SW 1271 (cell line): ENCODE measurements at regions not wholly inside any gene's neighbourhood (a gene's known extent, or its start where the extent isn't known, plus 50 kb on each side); places are given as distances from the start of the nearest gene placed in this dataset.
"Not testable (repeated sequence)": the region's sequence is repeated elsewhere in the genome, so short reads cannot be mapped to it uniquely, and the experiment has no call there.

Experiments used
- DNase-seq, 2 experiments: peaks; one replicate each; lab custom pipeline; 2025; lab: John Stamatoyannopoulos, UW

GRCh38 chr2:62330959-62331358, 135.0 kb downstream of the B3GNT2 start:
- no peak for DNase-seq

DNA sequence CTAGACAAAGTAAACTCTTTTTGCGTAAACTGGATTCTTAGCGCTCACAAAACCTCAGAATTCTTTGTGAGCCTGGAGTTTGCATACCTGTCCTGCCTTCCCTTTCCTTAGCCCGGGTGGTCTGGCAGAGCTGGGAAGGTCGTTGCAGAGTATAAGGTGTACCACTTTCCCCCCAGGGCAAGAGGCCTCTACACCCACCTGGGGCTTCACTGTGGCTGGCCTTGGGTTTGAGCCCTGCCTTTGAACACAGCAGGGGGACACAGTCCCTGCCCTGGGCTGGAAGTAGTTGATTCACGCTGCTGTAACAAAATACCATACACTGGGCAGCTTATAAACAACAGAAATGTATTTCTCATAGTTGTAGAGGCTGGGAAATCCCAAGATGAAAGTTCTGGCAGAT, 133.9 kb downstream of the B3GNT2 start:
- DNase-seq, result no peak

DNA sequence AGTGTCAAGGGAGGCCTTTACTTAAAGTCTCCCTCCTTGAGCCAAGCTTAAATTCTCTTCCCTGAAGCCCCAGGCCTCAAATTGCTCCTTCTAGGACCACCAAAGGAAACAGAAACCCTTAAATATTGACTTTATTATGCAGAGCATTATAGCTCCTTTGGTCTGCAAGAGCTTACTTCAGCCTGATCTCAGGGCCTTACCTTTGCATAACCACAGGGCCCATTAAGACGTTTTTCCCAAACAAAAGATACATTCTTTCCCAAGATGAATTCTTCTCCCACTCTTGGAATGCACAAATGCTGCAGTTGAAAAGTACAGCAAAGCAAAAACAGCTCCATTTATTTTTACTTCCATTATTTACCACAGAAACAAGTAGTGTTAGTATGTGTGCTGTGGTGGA, 130.8 kb downstream of the B3GNT2 start:
- no peak for DNase-seq

DNA sequence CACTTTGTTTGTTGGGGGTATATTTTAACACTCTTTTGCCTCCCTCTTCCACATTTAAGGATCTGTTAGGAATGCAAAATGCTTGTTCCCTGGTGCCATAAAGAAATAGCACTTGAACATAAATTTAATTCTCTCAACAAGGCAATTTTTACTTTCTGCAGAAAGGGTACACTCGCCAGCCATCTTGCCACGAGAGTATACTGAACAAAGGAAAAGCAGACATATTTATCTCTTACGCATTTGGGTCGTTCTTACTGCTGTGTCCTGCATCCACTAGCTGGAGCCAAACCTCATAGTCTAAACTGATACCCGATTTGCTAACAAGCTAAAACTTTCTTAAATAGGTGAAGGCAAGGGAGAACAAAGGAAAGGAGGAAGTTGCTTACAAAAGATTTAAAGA, 129.5 kb downstream of the B3GNT2 start:
- DNase-seq, result no peak

- no peak for DNase-seq
These were observed 125.7 kb downstream of the B3GNT2 start for GRCh38 chr2:62321380-62322289.

- no peak for DNase-seq
These were observed 124.9 kb downstream of the B3GNT2 start for GRCh38 chr2:62320657-62321357.

DNA sequence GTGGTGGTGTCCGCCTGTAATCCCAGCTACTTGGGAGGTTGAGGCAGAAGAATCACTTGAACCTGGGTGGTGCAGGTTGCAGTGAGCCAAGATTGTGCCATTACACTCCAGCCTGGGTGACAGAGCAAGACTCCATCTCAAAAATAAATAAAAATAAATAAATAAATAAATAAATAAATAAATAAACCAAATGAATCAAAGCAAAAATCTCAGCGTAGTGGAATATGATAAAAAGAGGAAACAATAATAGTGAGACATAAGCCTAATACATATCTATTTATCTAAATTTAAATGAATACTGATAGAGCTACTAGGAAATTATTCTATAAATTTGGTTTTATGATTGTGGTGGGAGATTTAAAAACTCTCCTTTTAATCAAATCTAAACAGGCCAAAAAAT, 124.2 kb downstream of the B3GNT2 start:
- not testable (repeated sequence) for DNase-seq

DNA sequence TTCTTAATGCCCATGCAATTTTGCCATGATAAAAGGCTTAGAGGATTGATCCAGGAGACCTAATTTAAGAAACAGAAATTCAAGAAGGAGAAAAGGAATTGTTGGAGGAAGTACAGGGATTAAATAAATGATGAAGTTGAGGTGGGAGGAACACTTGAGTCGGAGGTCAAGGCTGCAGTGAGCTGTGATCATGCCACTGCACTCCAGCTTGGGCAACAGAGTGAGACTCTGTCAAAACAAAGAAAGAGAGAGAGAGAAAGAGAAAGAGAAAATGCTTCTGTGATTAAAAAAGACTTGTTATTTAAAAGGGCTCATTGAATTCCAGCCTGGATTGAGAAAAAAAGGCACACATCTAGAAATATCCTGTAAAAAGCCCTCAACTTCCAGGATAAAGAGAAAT, 123.2 kb downstream of the B3GNT2 start:
- no peak for DNase-seq

DNA sequence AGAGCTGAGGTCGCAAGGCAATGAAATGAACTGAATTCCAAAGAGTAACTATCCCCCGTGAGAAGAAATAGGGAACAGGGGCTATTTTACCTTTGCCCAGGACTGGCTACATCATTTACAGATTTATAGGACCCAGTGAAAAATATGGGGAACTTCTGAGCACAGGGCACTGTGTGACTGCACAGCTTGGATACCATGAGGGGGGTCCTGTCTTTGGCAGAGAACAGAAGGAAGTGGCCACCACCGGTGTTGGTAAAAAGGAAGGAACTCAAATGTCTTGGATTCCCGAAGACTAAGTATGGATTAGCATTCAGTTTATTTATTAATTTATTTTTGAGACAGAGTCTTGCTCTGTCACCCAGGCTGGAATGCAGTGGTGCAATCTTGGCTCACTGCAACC, 119.6 kb downstream of the B3GNT2 start:
- DNase-seq, result no peak

DNA sequence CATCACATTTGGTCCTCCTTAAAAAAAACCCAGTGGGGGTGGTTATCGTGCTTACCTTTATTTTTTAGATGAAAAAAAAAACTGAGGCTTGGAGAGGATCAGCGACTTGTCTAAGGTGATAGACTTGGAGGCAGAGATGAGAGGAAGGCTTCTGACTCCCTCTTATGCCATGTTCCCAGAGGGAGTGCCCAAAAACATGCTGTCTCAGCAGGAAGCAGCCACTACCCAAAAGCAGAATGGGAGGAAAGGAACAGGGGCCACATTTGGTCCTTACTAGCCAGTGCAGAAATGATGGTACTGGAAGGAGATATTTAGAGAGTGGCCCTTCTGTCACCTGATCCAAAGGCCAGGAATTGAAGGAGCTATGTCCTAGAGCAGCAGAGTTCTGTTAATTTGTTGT, 118.4 kb downstream of the B3GNT2 start:
- DNase-seq, result no peak

DNA sequence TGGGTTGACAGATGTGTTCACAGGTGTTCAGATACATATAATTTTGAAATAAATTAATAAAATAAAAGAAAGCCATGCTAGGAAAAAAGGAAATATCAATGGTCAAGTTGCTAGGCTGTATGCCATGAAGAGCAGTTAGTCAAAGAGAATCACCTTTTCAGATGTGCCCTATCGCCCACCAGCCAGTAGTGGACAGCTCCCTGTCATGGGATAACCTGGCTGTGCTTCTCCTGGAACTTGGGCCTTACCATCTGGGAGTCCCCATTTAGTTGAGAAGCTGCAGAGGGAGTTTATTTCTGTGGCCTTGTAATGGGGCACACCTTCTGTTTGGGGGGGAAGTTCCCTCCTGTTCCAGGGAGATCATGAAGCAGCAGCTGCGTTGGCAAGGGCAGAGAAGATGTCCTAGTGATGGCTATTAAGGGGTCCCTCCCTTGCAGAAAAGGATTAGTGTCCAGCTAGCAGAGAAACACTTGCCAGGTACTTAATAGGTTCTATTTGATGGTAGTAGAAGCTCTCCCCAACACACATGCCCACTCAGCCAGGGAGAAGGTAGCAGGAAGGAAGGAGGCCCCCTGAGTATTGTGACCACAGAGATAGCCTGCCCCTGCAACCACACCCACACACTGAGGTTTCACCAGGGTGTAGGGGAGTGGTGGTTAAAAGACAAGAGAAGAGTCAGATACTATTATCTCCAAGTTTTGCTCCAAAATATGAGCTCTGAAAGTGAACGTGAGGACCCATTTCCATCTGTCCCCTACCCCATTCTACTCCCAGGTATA, 117.7 kb downstream of the B3GNT2 start:
- DNase-seq, result no peak

DNA sequence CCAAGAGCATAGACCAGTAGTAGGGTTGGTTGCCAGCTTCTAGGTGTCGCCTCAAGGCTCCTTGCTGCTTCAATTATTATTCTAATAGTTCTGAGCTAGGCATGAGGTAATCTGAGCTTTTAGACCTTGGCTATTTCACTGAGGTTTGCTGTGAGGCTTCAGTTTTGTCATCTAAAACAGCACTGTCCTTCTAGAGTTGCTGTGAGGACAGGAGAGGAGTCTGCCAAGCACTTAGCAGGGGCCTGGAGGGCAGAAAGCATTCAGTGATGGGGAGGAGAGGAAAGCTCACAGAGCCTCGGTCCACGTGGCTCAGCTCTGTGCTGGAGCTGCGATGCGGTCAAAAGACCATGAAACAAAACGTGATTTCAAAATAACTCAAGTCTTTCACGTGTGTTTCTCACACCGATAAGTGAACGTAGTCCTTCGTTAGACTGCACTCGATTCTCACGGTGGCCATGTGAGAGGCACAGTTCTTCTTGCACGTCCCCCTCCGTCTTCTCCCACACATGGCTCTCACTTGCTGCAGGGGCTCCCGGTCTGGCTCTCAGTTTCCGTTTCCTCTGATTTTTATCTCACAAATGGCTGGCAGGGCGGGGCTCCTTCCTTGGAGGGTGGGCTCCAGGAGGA, 113.7 kb downstream of the B3GNT2 start:
- DNase-seq, result no peak

DNA sequence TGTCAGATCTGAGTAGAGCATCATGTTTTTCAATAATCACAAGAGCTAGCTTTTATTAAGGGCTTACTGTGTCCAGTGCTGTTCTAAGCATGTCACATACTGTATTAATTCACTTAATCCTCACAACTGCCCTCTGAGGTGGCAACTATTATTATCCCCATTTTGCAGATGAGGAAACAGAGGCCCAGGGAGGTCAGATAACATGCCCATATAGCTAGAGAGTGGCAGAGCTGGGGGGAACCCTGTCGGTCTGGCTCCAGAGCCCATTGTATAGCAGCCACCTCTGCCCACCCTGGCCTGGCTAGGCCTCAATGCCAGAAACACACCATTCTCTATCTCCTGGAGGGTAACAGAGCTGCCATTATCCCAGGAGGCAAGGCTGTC, 113.2 kb downstream of the B3GNT2 start:
- DNase-seq, result no peak

DNA sequence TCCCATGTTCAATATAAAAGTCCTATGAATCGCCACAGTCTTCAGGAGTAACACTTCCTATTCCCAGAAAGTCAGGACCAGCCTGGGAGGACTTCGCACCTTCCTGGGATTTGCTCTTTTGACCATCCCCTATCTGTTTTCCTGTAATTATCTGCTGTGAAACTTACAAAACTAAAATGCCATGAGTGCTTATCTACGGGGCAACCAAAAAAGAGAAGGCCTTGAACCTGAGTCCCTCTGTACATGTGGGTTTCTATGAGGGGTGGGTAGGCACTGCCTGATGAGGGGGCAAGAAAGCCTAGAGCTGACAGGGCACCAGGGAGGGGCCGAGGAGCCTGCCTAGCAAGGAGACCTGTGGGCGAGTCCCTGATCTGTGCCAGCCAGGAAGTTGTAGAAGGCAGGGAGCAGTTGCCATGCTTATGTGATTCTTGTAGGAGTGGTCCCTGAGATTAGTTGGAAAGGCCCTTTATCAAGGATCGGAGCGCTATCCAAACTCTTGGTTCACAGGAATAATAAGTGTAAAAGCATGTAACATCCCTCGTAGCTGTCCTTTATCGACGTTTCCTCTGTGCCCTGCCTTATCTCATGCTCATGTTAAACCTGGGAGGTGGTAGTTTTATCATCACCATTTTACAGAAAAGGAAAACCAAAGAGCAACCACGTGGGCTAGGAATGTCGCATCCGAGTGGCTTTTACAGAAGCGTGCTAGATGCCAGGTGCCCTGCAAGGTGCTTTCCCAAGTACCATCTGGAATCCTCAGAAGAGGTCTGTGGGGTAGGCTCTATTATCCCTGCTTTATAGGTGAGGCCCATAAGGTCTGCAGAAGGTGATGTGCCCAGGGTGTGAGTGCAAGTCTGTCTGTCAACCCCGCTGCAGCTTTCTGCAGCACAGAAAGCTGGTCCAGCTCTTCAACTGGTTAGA, 111.8 kb downstream of the B3GNT2 start:
- DNase-seq, result no peak

DNA sequence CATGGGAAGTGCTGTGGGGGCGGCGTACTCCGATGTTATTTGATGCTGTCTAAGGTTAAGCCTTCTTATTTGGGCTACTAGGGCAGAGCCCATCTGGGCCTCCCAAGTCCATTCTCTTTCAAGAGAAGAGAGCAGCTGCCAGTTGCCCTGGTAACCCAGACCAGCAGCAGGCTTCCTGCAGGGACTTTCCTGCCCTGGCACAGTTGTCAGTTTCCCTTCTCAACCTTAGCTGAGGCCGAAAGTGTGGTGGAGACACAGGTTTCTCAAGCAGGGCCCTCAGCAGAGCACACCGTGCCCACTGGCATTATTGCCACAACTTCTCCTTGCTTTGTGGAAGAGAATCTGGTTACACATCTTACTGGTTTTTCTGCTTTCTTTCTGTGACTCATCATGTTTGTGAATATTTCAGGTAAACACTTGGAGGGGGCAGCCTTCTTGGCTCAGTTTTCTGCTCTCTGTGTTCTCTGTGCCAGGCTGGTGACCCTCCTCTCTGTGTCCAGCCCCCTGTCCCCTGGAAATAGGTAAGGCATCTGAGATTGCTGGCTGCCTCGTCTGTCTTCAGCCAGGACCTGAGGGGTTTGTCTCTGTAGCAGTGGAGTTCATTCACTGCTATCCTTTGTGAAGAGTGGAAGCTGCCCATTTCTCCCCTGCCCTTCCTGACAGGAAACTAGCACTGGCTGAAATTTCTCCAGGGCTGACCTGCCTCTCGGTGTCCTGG, 111.0 kb downstream of the B3GNT2 start:
- DNase-seq, result no peak

- no peak for DNase-seq
These were observed 109.7 kb downstream of the B3GNT2 start for GRCh38 chr2:62305421-62306176.

GRCh38 chr2:62304429-62305417, 108.8 kb downstream of the B3GNT2 start:
- no peak for DNase-seq

- DNase-seq, result no peak
These were observed 107.9 kb downstream of the B3GNT2 start for GRCh38 chr2:62303788-62304187.
